GM23338 (cell line): ENCODE measurements at regions not wholly inside any gene's neighbourhood (a gene's known extent, or its start where the extent isn't known, plus 50 kb on each side); places are given as distances from the start of the nearest gene placed in this dataset.
A peak's percentile ranks its signal among the peaks of the same experiment; 100 is the strongest.

Experiments used
- ATAC-seq: fragments of 200-7000 bp; cut with Tn5 transposase; 3 replicates; pipeline ENCODE4 v1.9.1; 2020
- DNase-seq: peaks from one replicate; pipeline ENCODE4 v3.0.0-alpha.2; 2015; ENCODE audit warnings: low spot score
- H2AFZ ChIP-seq: fragments of 200-600 bp; sonication (generic); 2 replicates; pipeline ENCODE4 v1.8.0; 2016; ENCODE audit warnings: antibody characterized with exemption, mild to moderate bottlenecking, moderate library complexity
- H3F3A ChIP-seq: fragments of 200-600 bp; sonication (generic); replicated peaks from 2 replicates; pipeline ENCODE4 v1.8.0; 2017; ENCODE audit warnings: antibody characterized with exemption, mixed run types, low read depth
- H3K27ac ChIP-seq: fragments of 200-600 bp; sonication (generic); 2 replicates; pipeline ENCODE4 v1.6.1; 2016; ENCODE audit warnings: low read depth
- H3K27me3 ChIP-seq: fragments of 200-600 bp; sonication (generic); 2 replicates; pipeline ENCODE4 v1.8.0; 2016; ENCODE audit warnings: mild to moderate bottlenecking, mixed run types, moderate library complexity; ENCODE audit not compliant: insufficient read depth
- H3K36me3 ChIP-seq: fragments of 200-600 bp; sonication (generic); 2 replicates; pipeline ENCODE4 v1.8.0; 2016; ENCODE audit warnings: mild to moderate bottlenecking; ENCODE audit not compliant: insufficient read depth
- H3K4me1 ChIP-seq: fragments of 200-600 bp; sonication (generic); 2 replicates; pipeline ENCODE4 v1.8.0; 2016; ENCODE audit warnings: mild to moderate bottlenecking, moderate library complexity; ENCODE audit not compliant: insufficient read depth
- H3K4me2 ChIP-seq: fragments of 200-600 bp; sonication (generic); 2 replicates; pipeline ENCODE4 v1.7.1; 2017; ENCODE audit warnings: mixed run types
- H3K4me3 ChIP-seq: fragments of 200-600 bp; sonication (generic); 2 replicates; pipeline ENCODE4 v1.6.1; 2016; ENCODE audit warnings: mixed run types
- H3K79me2 ChIP-seq: fragments of 200-600 bp; sonication (generic); replicated peaks from 2 replicates; pipeline ENCODE4 v1.8.0; 2017; ENCODE audit warnings: mild to moderate bottlenecking; ENCODE audit not compliant: insufficient read depth
- H3K9me2 ChIP-seq: fragments of 200-600 bp; sonication (generic); 2 replicates; pipeline ENCODE4 v1.8.0; 2017; ENCODE audit not compliant: insufficient read depth
- H4K20me1 ChIP-seq: fragments of 200-600 bp; sonication (generic); replicated peaks from 2 replicates; pipeline ENCODE4 v1.8.0; 2017; ENCODE audit warnings: mild to moderate bottlenecking; ENCODE audit not compliant: insufficient read depth
- H3K27ac Mint-ChIP-seq: 2 replicates; pipeline ENCODE4 v1.8.0; 2020; ENCODE audit warnings: inconsistent platforms, mild to moderate bottlenecking, moderate library complexity, mixed read lengths
- H3K27me3 Mint-ChIP-seq: 3 replicates; pipeline ENCODE4 v1.8.0; 2022; ENCODE audit warnings: low read depth, mild to moderate bottlenecking, moderate library complexity, mixed read lengths, inconsistent platforms; ENCODE audit not compliant: insufficient read depth, poor library complexity
- H3K36me3 Mint-ChIP-seq: 3 replicates; pipeline ENCODE4 v1.8.0; 2021; ENCODE audit warnings: low read depth, mild to moderate bottlenecking, inconsistent platforms, moderate library complexity, mixed read lengths
- H3K4me1 Mint-ChIP-seq: 3 replicates; pipeline ENCODE4 v1.8.0; 2020; ENCODE audit warnings: mild to moderate bottlenecking, inconsistent platforms, mixed read lengths
- H3K4me3 Mint-ChIP-seq: 3 replicates; pipeline ENCODE4 v1.8.0; 2021; ENCODE audit warnings: moderate library complexity, mild to moderate bottlenecking, inconsistent platforms, mixed read lengths
- H3K9me3 Mint-ChIP-seq: 3 replicates; pipeline ENCODE4 v1.8.0; 2020; ENCODE audit warnings: moderate library complexity, mild to moderate bottlenecking, inconsistent platforms, mixed read lengths
- CREB1 ChIP-seq: fragments of 250-450 bp; sonication (Bioruptor Pico); IDR thresholded peaks from 2 replicates; pipeline ENCODE4 v1.5.0; 2020; ENCODE audit warnings: low read depth, mild to moderate bottlenecking, moderate library complexity
- EZH2 ChIP-seq: fragments of 200-600 bp; sonication (generic); IDR thresholded peaks from one replicate; pipeline ENCODE4 v1.8.0; 2017; ENCODE audit warnings: antibody characterized with exemption, mild to moderate bottlenecking, low read depth; ENCODE audit not compliant: unreplicated experiment
- EZH2phosphoT487 ChIP-seq: fragments of 200-600 bp; sonication (generic); IDR thresholded peaks from one replicate; pipeline ENCODE4 v1.8.1; 2018; ENCODE audit warnings: antibody characterized with exemption; ENCODE audit not compliant: unreplicated experiment
- JUNB ChIP-seq: IDR thresholded peaks from one replicate; pipeline ENCODE4 v1.6.1; 2016; ENCODE audit warnings: antibody characterized with exemption; ENCODE audit not compliant: unreplicated experiment
- POLR2AphosphoS5 ChIP-seq: IDR thresholded peaks from 2 replicates; pipeline ENCODE4 v1.6.1; 2016; ENCODE audit warnings: antibody characterized with exemption, low read depth
- STAT1 ChIP-seq: IDR thresholded peaks from one replicate; pipeline ENCODE4 v1.6.1; 2016; ENCODE audit warnings: antibody characterized with exemption; ENCODE audit not compliant: unreplicated experiment
- TF ChIP-seq, protein P1 (sequence below), 2 experiments: fragments of 200-600 bp in 1 of 2; sonication (generic) in 1 of 2; conservative IDR thresholded peaks; 2 replicates each; pipeline versions ENCODE4 v1.5.1 to v1.6.1; 2016 to 2017; ENCODE audit warnings: antibody characterized with exemption in 2 of 2, low read depth in 2 of 2, mild to moderate bottlenecking in 2 of 2, moderate library complexity in 1 of 2
- TF ChIP-seq, protein P2 (sequence below): IDR thresholded peaks from 2 replicates; pipeline ENCODE4 v1.6.1; 2016; ENCODE audit warnings: antibody characterized with exemption
- TF ChIP-seq, protein P3 (sequence below): IDR thresholded peaks from one replicate; pipeline ENCODE4 v1.6.1; 2018; ENCODE audit warnings: antibody characterized with exemption; ENCODE audit not compliant: unreplicated experiment

DNA sequence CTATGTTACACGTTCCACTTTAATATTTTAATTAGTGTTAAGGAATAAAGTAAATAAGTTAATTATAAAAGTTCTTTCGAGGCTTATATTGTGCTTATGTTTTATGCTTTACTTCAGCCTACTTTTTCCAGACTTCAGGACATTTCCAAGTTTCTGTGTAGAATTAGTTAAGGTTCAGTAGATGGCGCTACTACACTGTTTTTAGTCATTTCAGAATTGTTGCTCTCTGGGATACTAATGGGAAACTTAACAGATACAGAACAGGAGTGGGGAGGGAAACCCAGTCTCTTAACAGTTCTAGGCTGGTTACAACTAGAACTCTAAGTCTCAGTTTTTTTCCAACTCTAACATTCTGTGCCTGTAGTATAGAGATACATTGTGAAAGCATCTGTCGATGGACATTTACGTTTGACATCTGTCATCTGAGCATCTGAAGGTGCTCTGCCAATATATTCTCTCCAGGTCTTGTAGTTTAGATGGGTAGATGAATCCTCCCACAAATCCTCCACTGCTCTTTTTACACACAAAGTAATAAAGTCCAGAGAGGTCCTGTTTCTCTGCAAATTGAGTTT lies 56.8 kb upstream of the FAM171A1 start:
- no peaks in the 10 kb centered on the region for H3K36me3 Mint-ChIP-seq
- Histone ChIP-seq H3K27me3 (peaks cover 5% of the 10 kb centered on the region; the same call in 1 of the 2 replicates), H3K4me2 (no peak overlapping the region), H3K9me2 (no peaks in the 10 kb centered on the region), H3K36me3 (no peaks in the 10 kb centered on the region), H3K79me2 (no peaks in the 10 kb centered on the region), H3K4me3 (no peak overlapping the region), H3F3A (no peaks in the 10 kb centered on the region), H3K4me1 (no peaks in the 10 kb centered on the region), H2AFZ (no peak overlapping the region), H4K20me1 (no peaks in the 10 kb centered on the region), H3K27ac (no peak overlapping the region)
- peak; percentile 61 for ATAC-seq
- H3K27me3 Mint-ChIP-seq = peaks cover 4% of the 10 kb centered on the region
- DNase-seq = peak; percentile 75
- no peaks in the 10 kb centered on the region for H3K4me1 Mint-ChIP-seq
- no peaks in the 10 kb centered on the region for H3K9me3 Mint-ChIP-seq
- H3K27ac Mint-ChIP-seq = no peak overlapping the region
- H3K4me3 Mint-ChIP-seq = no peak overlapping the region
- TF ChIP-seq, protein P1, sequence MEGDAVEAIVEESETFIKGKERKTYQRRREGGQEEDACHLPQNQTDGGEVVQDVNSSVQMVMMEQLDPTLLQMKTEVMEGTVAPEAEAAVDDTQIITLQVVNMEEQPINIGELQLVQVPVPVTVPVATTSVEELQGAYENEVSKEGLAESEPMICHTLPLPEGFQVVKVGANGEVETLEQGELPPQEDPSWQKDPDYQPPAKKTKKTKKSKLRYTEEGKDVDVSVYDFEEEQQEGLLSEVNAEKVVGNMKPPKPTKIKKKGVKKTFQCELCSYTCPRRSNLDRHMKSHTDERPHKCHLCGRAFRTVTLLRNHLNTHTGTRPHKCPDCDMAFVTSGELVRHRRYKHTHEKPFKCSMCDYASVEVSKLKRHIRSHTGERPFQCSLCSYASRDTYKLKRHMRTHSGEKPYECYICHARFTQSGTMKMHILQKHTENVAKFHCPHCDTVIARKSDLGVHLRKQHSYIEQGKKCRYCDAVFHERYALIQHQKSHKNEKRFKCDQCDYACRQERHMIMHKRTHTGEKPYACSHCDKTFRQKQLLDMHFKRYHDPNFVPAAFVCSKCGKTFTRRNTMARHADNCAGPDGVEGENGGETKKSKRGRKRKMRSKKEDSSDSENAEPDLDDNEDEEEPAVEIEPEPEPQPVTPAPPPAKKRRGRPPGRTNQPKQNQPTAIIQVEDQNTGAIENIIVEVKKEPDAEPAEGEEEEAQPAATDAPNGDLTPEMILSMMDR (conservative IDR thresholded peaks at IDR 0.05; ENCODE audit: low read depth in 2 of 2) = peak; percentile 71 to 77
- no peak for TF ChIP-seq CREB1

DNA sequence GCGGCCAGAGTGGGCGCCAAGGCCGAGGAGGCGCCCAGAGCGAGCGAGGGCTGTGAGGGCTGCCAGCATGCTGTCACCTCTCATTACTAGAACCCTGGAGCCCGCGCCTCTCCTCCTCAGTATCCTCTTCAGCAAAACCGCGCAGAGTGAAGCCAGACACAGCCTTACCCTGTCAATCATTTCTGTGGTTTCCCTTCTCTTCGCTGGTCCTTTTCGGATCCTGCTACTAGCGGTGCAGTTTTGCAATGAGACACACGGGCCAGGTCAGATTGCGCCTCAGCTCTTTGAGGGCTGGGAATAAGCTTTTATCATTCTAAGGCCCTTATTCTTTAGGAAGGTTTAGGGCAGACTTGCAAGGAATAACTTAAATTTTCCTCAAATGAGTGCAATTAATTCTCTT lies 55.5 kb upstream of the FAM171A1 start:
- ATAC-seq = no peak; the same call in 2 of the 3 replicates
- no peaks in the 10 kb centered on the region for H3K4me1 Mint-ChIP-seq
- Histone ChIP-seq H3F3A (no peaks in the 10 kb centered on the region), H3K36me3 (no peaks in the 10 kb centered on the region), H3K27ac (no peak overlapping the region), H3K4me2 (no peak overlapping the region), H2AFZ (peak overlapping the region; percentile 83), H3K4me3 (no peak overlapping the region), H4K20me1 (no peaks in the 10 kb centered on the region), H3K27me3 (no peaks in the 10 kb centered on the region), H3K9me2 (no peaks in the 10 kb centered on the region), H3K4me1 (no peaks in the 10 kb centered on the region), H3K79me2 (no peaks in the 10 kb centered on the region)
- no peak overlapping the region for H3K27ac Mint-ChIP-seq
- peaks cover 3% of the 10 kb centered on the region for H3K27me3 Mint-ChIP-seq
- DNase-seq = no peak
- no peak overlapping the region for H3K4me3 Mint-ChIP-seq
- no peaks in the 10 kb centered on the region for H3K36me3 Mint-ChIP-seq
- H3K9me3 Mint-ChIP-seq = no peaks in the 10 kb centered on the region
- no peak for TF ChIP-seq JUNB
- TF ChIP-seq, protein P2, sequence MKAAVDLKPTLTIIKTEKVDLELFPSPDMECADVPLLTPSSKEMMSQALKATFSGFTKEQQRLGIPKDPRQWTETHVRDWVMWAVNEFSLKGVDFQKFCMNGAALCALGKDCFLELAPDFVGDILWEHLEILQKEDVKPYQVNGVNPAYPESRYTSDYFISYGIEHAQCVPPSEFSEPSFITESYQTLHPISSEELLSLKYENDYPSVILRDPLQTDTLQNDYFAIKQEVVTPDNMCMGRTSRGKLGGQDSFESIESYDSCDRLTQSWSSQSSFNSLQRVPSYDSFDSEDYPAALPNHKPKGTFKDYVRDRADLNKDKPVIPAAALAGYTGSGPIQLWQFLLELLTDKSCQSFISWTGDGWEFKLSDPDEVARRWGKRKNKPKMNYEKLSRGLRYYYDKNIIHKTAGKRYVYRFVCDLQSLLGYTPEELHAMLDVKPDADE = no peak
- TF ChIP-seq, protein P1 (conservative IDR thresholded peaks at IDR 0.05; ENCODE audit: low read depth in 2 of 2) = no peak
- TF ChIP-seq, protein P3, sequence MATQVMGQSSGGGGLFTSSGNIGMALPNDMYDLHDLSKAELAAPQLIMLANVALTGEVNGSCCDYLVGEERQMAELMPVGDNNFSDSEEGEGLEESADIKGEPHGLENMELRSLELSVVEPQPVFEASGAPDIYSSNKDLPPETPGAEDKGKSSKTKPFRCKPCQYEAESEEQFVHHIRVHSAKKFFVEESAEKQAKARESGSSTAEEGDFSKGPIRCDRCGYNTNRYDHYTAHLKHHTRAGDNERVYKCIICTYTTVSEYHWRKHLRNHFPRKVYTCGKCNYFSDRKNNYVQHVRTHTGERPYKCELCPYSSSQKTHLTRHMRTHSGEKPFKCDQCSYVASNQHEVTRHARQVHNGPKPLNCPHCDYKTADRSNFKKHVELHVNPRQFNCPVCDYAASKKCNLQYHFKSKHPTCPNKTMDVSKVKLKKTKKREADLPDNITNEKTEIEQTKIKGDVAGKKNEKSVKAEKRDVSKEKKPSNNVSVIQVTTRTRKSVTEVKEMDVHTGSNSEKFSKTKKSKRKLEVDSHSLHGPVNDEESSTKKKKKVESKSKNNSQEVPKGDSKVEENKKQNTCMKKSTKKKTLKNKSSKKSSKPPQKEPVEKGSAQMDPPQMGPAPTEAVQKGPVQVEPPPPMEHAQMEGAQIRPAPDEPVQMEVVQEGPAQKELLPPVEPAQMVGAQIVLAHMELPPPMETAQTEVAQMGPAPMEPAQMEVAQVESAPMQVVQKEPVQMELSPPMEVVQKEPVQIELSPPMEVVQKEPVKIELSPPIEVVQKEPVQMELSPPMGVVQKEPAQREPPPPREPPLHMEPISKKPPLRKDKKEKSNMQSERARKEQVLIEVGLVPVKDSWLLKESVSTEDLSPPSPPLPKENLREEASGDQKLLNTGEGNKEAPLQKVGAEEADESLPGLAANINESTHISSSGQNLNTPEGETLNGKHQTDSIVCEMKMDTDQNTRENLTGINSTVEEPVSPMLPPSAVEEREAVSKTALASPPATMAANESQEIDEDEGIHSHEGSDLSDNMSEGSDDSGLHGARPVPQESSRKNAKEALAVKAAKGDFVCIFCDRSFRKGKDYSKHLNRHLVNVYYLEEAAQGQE = no peak
- no peak for TF ChIP-seq EZH2
- no peak for TF ChIP-seq POLR2AphosphoS5
- no peak for TF ChIP-seq CREB1
- no peak for TF ChIP-seq EZH2phosphoT487
- no peak for TF ChIP-seq STAT1
